Transverse colon (tissue), 4 donors: ENCODE measurements at regions not wholly inside any gene's neighbourhood (a gene's known extent, or its start where the extent isn't known, plus 50 kb on each side); places are given as distances from the start of the nearest gene placed in this dataset.

Experiments used
- DNase-seq: peaks from one replicate; pipeline ENCODE4 v3.0.0-alpha.2; 2019
- H3K27ac ChIP-seq, 4 donors: fragments of 200-600 bp; sonication (generic); 2 replicates each; pipeline ENCODE4 v1.5.1; 2016 to 2018; ENCODE audit warnings: inconsistent platforms in 4 of 4
- H3K27me3 ChIP-seq: fragments of 200-600 bp; sonication (generic); 2 replicates; pipeline ENCODE4 v1.5.1; 2017; ENCODE audit warnings: inconsistent platforms
- H3K36me3 ChIP-seq, 4 donors: fragments of 200-600 bp; sonication (generic); 2 replicates each; pipeline ENCODE4 v1.5.1; 2017 to 2019; ENCODE audit warnings: inconsistent platforms in 4 of 4
- H3K4me1 ChIP-seq, 4 donors: fragments of 200-600 bp; sonication (generic); 2 replicates each; pipeline ENCODE4 v1.5.1; 2017 to 2020; ENCODE audit warnings: inconsistent platforms in 4 of 4
- H3K4me3 ChIP-seq, 4 donors: fragments of 200-600 bp; sonication (generic); 1 replicate in 1 of 4; 2 replicates in 3 of 4; pipeline versions ENCODE4 v1.5.1 to v1.6.1; 2017 to 2019; ENCODE audit warnings: inconsistent platforms in 4 of 4
- H3K9me3 ChIP-seq, 2 donors: fragments of 200-600 bp; sonication (generic); 2 replicates each; pipeline ENCODE4 v1.5.1; 2017 to 2019; ENCODE audit warnings: inconsistent platforms in 2 of 2
- EP300 ChIP-seq: sonication (generic); formaldehyde crosslinking; IDR thresholded peaks from one replicate; pipeline ENCODE4 v1.6.1; 2017; ENCODE audit warnings: antibody characterized with exemption, low read depth
- POLR2A ChIP-seq: fragments of 450-650 bp; IDR thresholded peaks from one replicate; pipeline ENCODE4 v1.6.1; 2016; ENCODE audit warnings: antibody characterized with exemption, mild to moderate bottlenecking, moderate library complexity
- POLR2AphosphoS5 ChIP-seq, 3 donors: sonication (generic); formaldehyde crosslinking; IDR thresholded peaks; one replicate each; pipeline ENCODE4 v1.6.1; 2016; ENCODE audit warnings: antibody characterized with exemption in 3 of 3
- WGBS, 2 donors: methylation state at CpG; one replicate each; pipeline ENCODE4 v1.1.5; 2018; ENCODE audit warnings: low coverage in 1 of 2; 5-methylcytosine and 5-hydroxymethylcytosine counted together
- in situ Hi-C, 4 donors: fragments of 200-750 bp; cut with MboI; loops; one replicate each; pipeline versions ENCODE4 v1.15.0 to v1.15.1; 2017; ENCODE audit warnings: low sequenced_read_pairs in 3 of 4, low pct_ligation_motif_present in 1 of 4, low pct_unique_long_range_greater_than_20kb in 1 of 4
- intact Hi-C: fragments of 100-400 bp; cut with DNase I; formaldehyde crosslinking; loops from one replicate; pipeline ENCODE4 v1.15.1; 2023; ENCODE audit warnings: low total_unique reads
- TF ChIP-seq, protein P1 (sequence below), 5 experiments: fragments of 200-600 bp in 3 of 5; fragments of 450-650 bp in 2 of 5; sonication (generic) in 3 of 5; IDR thresholded peaks; 1 replicate in 2 of 5; 2 replicates in 3 of 5; pipeline ENCODE4 v1.5.1; 2016 to 2017; ENCODE audit warnings: antibody characterized with exemption in 5 of 5, inconsistent platforms in 3 of 5, mild to moderate bottlenecking in 2 of 5, moderate library complexity in 1 of 5

DNA sequence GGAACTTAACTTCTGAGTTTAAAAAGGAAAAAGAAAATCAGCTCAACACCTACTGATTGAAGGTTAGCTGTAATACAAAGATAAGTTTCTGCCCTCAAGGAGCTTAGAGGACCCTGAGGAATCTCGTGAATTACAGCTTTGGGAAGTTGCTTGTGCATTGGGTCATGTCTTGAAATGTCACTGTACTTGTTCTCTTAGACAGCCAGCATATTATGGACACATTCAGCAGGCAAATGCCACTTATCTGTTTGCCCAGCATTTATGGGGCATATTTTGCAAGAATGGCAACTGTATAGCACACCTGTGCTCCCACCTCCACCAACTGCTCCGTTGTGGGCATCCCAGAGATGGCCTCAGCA is 263.6 kb upstream of the CRY1 start:
- TF ChIP-seq POLR2A (no peak), POLR2AphosphoS5 (IDR thresholded peaks at IDR 0.05) (no peak), EP300 (no peak)
- TF ChIP-seq, protein P1, sequence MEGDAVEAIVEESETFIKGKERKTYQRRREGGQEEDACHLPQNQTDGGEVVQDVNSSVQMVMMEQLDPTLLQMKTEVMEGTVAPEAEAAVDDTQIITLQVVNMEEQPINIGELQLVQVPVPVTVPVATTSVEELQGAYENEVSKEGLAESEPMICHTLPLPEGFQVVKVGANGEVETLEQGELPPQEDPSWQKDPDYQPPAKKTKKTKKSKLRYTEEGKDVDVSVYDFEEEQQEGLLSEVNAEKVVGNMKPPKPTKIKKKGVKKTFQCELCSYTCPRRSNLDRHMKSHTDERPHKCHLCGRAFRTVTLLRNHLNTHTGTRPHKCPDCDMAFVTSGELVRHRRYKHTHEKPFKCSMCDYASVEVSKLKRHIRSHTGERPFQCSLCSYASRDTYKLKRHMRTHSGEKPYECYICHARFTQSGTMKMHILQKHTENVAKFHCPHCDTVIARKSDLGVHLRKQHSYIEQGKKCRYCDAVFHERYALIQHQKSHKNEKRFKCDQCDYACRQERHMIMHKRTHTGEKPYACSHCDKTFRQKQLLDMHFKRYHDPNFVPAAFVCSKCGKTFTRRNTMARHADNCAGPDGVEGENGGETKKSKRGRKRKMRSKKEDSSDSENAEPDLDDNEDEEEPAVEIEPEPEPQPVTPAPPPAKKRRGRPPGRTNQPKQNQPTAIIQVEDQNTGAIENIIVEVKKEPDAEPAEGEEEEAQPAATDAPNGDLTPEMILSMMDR (IDR thresholded peaks at IDR 0.05): no peak
- peaks cover 0 to 5% (median 0%) of the 10 kb centered on the region in 4 donors for H3K4me1 ChIP-seq
- in situ Hi-C loops: no loop called here
- no peak overlapping the region for H3K4me3 ChIP-seq
- no peaks in the 10 kb centered on the region for H3K9me3 ChIP-seq
- intact Hi-C loops: no loop called here
- no peak overlapping the region for H3K27ac ChIP-seq
- no peak for DNase-seq
- H3K36me3 ChIP-seq: no peaks in the 10 kb centered on the region
- no peaks in the 10 kb centered on the region for H3K27me3 ChIP-seq
- 38 to 42% methylated on average over 2 of the region's 2 CpGs for WGBS, 2 donors

DNA sequence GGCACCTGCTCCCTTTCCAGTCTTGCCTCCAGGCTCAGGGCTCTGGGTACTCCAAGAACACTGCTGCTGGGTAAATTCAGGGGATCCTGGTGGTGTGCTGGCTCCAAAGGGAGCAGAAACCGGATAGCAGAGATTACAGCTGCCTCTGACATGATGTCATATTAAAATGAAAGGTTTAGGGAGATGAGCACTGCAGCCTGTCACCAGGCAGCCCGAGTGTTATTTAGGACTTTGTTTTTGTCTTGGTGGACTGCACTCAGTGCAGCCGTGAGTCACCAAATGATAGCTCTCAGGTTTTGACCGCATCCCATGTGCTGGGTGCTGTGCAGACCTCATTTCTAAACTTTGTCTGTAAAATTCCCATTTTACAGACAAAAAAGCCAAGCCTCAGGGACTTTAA is 266.0 kb upstream of the CRY1 start:
- intact Hi-C loops (no loop called here), in situ Hi-C loops (no loop called here)
- DNase-seq: no peak
- H3K27ac ChIP-seq: no peak overlapping the region
- WGBS, 2 donors: 48 to 100% methylated on average over 1 to 4 of the region's 4 CpGs
- TF ChIP-seq POLR2AphosphoS5 (IDR thresholded peaks at IDR 0.05) (no peak), EP300 (no peak), POLR2A (no peak)
- TF ChIP-seq, protein P1 (IDR thresholded peaks at IDR 0.05): no peak
- no peaks in the 10 kb centered on the region for H3K4me1 ChIP-seq
- no peak overlapping the region for H3K4me3 ChIP-seq
- H3K36me3 ChIP-seq: no peaks in the 10 kb centered on the region
- H3K9me3 ChIP-seq: no peaks in the 10 kb centered on the region
- no peaks in the 10 kb centered on the region for H3K27me3 ChIP-seq

DNA sequence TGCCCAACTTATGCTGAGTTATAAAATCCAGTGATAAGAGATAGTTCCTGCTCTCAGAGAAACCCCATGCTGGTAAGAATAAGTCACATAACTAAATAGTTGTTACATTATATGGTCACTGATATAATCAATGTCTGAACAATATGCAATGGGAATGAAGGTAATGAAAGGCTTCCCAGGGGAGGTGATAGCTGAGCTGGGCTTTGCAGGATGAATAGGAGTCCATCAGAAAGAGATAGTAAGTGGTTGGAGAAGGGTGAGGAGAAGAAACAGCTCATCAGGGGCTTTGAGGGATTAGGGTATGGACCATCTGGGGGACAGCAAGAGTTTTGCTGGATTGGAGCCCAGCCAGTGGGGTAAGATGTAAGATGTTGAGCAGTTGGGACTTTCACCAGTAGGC is 266.7 kb upstream of the CRY1 start:
- no peak for TF ChIP-seq POLR2AphosphoS5 (IDR thresholded peaks at IDR 0.05)
- TF ChIP-seq POLR2A: no peak
- TF ChIP-seq, protein P1 (IDR thresholded peaks at IDR 0.05): no peak
- no peak for TF ChIP-seq EP300
- Histone ChIP-seq H3K4me3 (no peak overlapping the region), H3K9me3 (no peaks in the 10 kb centered on the region), H3K4me1 (no peaks in the 10 kb centered on the region), H3K27me3 (no peaks in the 10 kb centered on the region), H3K27ac (no peak overlapping the region), H3K36me3 (no peaks in the 10 kb centered on the region)
- no peak for DNase-seq
- intact Hi-C loops: no loop called here
- in situ Hi-C loops: no loop called here

DNA sequence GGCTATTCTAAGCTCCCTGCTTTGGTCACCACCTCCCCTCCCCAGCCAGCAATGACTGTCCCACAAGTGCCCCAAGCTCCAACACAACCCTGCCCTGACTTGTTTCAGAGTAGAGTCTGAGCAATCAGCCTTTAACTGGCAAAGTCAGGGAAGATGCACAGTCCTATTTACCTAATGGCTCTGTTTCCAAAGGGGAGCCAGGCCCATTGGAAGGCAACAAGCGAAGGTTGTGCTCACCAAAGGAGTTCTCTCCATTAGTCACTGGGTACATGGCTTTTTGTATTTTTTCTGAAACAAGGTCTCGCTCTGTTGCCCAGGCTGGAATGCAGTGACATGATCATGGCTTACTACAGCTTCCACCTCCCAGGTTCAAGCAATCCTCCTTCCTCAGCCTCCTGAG is 267.1 kb upstream of the CRY1 start:
- H3K4me3 ChIP-seq: no peak overlapping the region
- intact Hi-C loops (no loop called here), in situ Hi-C loops (no loop called here)
- H3K9me3 ChIP-seq: no peaks in the 10 kb centered on the region
- TF ChIP-seq POLR2AphosphoS5 (IDR thresholded peaks at IDR 0.05): no peak
- DNase-seq: no peak
- H3K4me1 ChIP-seq: no peaks in the 10 kb centered on the region
- H3K36me3 ChIP-seq: no peaks in the 10 kb centered on the region
- no peaks in the 10 kb centered on the region for H3K27me3 ChIP-seq
- H3K27ac ChIP-seq: no peak overlapping the region
- 85 to 94% methylated on average over 2 of the region's 2 CpGs for whole genome bisulfite sequencing, 2 donors

DNA sequence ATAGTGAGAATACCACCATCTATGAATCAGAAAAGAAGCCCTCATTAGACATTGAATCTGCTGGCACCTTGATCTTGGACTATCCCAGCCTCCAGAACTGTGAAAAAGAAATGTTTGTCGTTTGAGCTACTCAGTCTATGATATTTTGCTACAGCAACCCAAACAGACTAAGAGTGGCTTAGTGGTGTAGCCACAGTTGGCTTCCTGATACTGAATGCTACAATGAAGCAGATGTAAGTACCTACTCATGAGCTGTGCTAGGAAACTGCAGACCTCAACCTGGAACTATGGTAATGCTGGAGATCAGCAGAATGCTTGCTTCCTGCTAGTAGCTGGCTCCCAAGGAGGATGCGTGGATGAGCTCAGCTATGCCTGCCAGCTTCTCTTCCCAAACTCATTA is 268.6 kb upstream of the CRY1 start:
- in situ Hi-C loops: no loop called here

More for the DNA sequence above, 268.6 kb upstream of the CRY1 start:
- DNase-seq: no peak
- TF ChIP-seq EP300 (no peak), POLR2A (no peak), POLR2AphosphoS5 (IDR thresholded peaks at IDR 0.05) (no peak)
- TF ChIP-seq, protein P1 (IDR thresholded peaks at IDR 0.05): no peak
- no peaks in the 10 kb centered on the region for H3K27me3 ChIP-seq
- no peaks in the 10 kb centered on the region for H3K36me3 ChIP-seq
- no peak overlapping the region for H3K4me3 ChIP-seq
- no peak overlapping the region for H3K27ac ChIP-seq
- no peaks in the 10 kb centered on the region for H3K4me1 ChIP-seq
- H3K9me3 ChIP-seq: no peaks in the 10 kb centered on the region
- intact Hi-C loops: no loop called here
- WGBS, 2 donors: 84% methylated on average over 2 of the region's 2 CpGs; no CpG with 5 or more reads in 1 of the 2 donors
